Ascending aorta (tissue), 2 donors: ENCODE measurements at regions not wholly inside any gene's neighbourhood (a gene's known extent, or its start where the extent isn't known, plus 50 kb on each side); places are given as distances from the start of the nearest gene placed in this dataset.
A peak's percentile ranks its signal among the peaks of the same experiment; 100 is the strongest.

Experiments
- DNase-seq, 2 donors: peaks; one replicate each; pipeline ENCODE4 v3.0.0-alpha.2; 2019; ENCODE audit warnings: low spot score in 2 of 2
- H3K27ac ChIP-seq, 2 donors: fragments of 200-600 bp; sonication (generic); one replicate each; pipeline ENCODE4 v1.5.1; 2016 to 2017; ENCODE audit warnings: mild to moderate bottlenecking in 1 of 2
- H3K27me3 ChIP-seq: fragments of 200-600 bp; sonication (generic); one replicate; pipeline ENCODE4 v1.5.1; 2017
- H3K36me3 ChIP-seq, 2 donors: fragments of 200-600 bp; sonication (generic); one replicate each; pipeline ENCODE4 v1.5.1; 2016
- H3K4me1 ChIP-seq, 2 donors: fragments of 200-600 bp; sonication (generic); one replicate each; pipeline ENCODE4 v1.5.1; 2016 to 2017; ENCODE audit warnings: mild to moderate bottlenecking in 1 of 2
- H3K4me3 ChIP-seq, 2 donors: fragments of 200-600 bp; sonication (generic); one replicate each; pipeline ENCODE4 v1.5.1; 2016 to 2017; ENCODE audit warnings: mild to moderate bottlenecking in 1 of 2
- H3K9me3 ChIP-seq, 2 donors: fragments of 200-600 bp; sonication (generic); one replicate each; pipeline ENCODE4 v1.5.1; 2016
- CTCF ChIP-seq, 3 experiments: fragments of 200-600 bp in 2 of 3; fragments of 450-650 bp in 1 of 3; sonication (generic) in 2 of 3; IDR thresholded peaks; one replicate each; pipeline ENCODE4 v1.5.1; 2016 to 2019; ENCODE audit warnings: antibody characterized with exemption in 3 of 3, mild to moderate bottlenecking in 1 of 3, moderate library complexity in 1 of 3
- intact Hi-C: fragments of 100-400 bp; cut with DNase I; formaldehyde crosslinking; loops from one replicate; pipeline ENCODE4 v1.15.1; 2023

- intact Hi-C loops: no loop called here
- no peaks in the 10 kb centered on the region for H3K9me3 ChIP-seq
- H3K4me3 ChIP-seq: no peak overlapping the region
- no peak for TF ChIP-seq CTCF (IDR thresholded peaks at IDR 0.05)
- no peaks in the 10 kb centered on the region for H3K36me3 ChIP-seq
- DNase-seq: no peak
- no peaks in the 10 kb centered on the region for H3K4me1 ChIP-seq
- H3K27me3 ChIP-seq: no peaks in the 10 kb centered on the region
- H3K27ac ChIP-seq: no peak overlapping the region
Observed at GRCh38 chr13:29931696-29932095, 81.3 kb upstream of the UBL3 start.

- no peak overlapping the region for H3K27ac ChIP-seq
- H3K36me3 ChIP-seq: no peaks in the 10 kb centered on the region
- no peak overlapping the region for H3K4me3 ChIP-seq
- H3K4me1 ChIP-seq: peaks cover 11 to 15% of the 10 kb centered on the region in 2 donors
- no peak for DNase-seq
- no peak for TF ChIP-seq CTCF (IDR thresholded peaks at IDR 0.05)
- intact Hi-C loops: loop anchor here (10.0 kb wide), 4 partner anchors 154 to 946 kb away; partner anchors contain the start of genes HMGB1 and KATNAL1
- H3K9me3 ChIP-seq: no peaks in the 10 kb centered on the region
- H3K27me3 ChIP-seq: no peaks in the 10 kb centered on the region
Observed at GRCh38 chr13:29929062-29929847, 78.8 kb upstream of the UBL3 start.

GRCh38 chr13:29926098-29926476 lies 75.7 kb upstream of the UBL3 start:
- intact Hi-C loops: loop anchor here (10.0 kb wide), 4 partner anchors 151 to 949 kb away; partner anchors contain the start of genes HMGB1 and KATNAL1
- Histone ChIP-seq H3K27ac (peak overlapping the region; percentile 55 to 93), H3K9me3 (no peaks in the 10 kb centered on the region), H3K36me3 (no peaks in the 10 kb centered on the region), H3K27me3 (no peaks in the 10 kb centered on the region), H3K4me1 (peaks cover 15 to 36% of the 10 kb centered on the region in 2 donors), H3K4me3 (no peak overlapping the region)
- DNase-seq: no peak
- no peak for TF ChIP-seq CTCF (IDR thresholded peaks at IDR 0.05)

GRCh38 chr13:29925457-29926097 lies 75.2 kb upstream of the UBL3 start:
- no peaks in the 10 kb centered on the region for H3K9me3 ChIP-seq
- H3K4me1 ChIP-seq: peaks cover 15 to 36% of the 10 kb centered on the region in 2 donors
- H3K4me3 ChIP-seq: no peak overlapping the region
- intact Hi-C loops: loop anchor here (1.0 to 10.0 kb wide), 8 partner anchors 75 to 949 kb away; partner anchors contain the start of genes HMGB1, KATNAL1, SLC7A1 and UBL3
- DNase-seq: peak; percentile 71 to 96
- H3K36me3 ChIP-seq: no peaks in the 10 kb centered on the region
- no peaks in the 10 kb centered on the region for H3K27me3 ChIP-seq
- peak overlapping the region; percentile 85 to 93 for H3K27ac ChIP-seq
- TF ChIP-seq CTCF (IDR thresholded peaks at IDR 0.05): no peak

GRCh38 chr13:29924482-29925350 lies 74.3 kb upstream of the UBL3 start:
- no peaks in the 10 kb centered on the region for H3K27me3 ChIP-seq
- no peak for DNase-seq
- no peak for TF ChIP-seq CTCF (IDR thresholded peaks at IDR 0.05)
- H3K4me1 ChIP-seq: peaks cover 15 to 36% of the 10 kb centered on the region in 2 donors
- H3K36me3 ChIP-seq: no peaks in the 10 kb centered on the region
- H3K9me3 ChIP-seq: no peaks in the 10 kb centered on the region
- no peak overlapping the region for H3K4me3 ChIP-seq
- peak overlapping the region; percentile 85 to 93 for H3K27ac ChIP-seq
- intact Hi-C loops: loop anchor here (1.0 to 10.0 kb wide), 10 partner anchors 74 to 950 kb away; partner anchors contain the start of genes HMGB1, KATNAL1, SLC7A1 and UBL3
